GM06990 (cell line): ENCODE measurements at regions not wholly inside any gene's neighbourhood (a gene's known extent, or its start where the extent isn't known, plus 50 kb on each side); places are given as distances from the start of the nearest gene placed in this dataset.

Experiments used
- DNase-seq: peaks from one replicate; pipeline ENCODE4 v3.0.0-alpha.2; 2011; ENCODE audit not compliant: insufficient read length; ENCODE audit errors: extremely low read depth
- H3K27me3 ChIP-seq: replicated peaks from 2 replicates; pipeline ENCODE4 v1.6.0; 2011; ENCODE audit warnings: low read length; ENCODE audit not compliant: control insufficient read depth, insufficient read depth
- H3K36me3 ChIP-seq: 2 replicates; pipeline ENCODE4 v1.5.1; 2011; ENCODE audit warnings: low read length; ENCODE audit not compliant: control insufficient read depth, insufficient read depth
- H3K4me3 ChIP-seq: replicated peaks from 2 replicates; pipeline ENCODE4 v1.5.1; 2011; ENCODE audit warnings: low read depth, mild to moderate bottlenecking, control low read depth, low read length
- CTCF ChIP-seq: IDR thresholded peaks from 2 replicates; pipeline ENCODE4 v1.5.1; 2011; ENCODE audit warnings: low read length, control low read depth, mild to moderate bottlenecking, inconsistent platforms; ENCODE audit not compliant: insufficient read depth, poor library complexity, severe bottlenecking

GRCh38 chr6:74368746-74369145 is 672.7 kb downstream of the CD109 start:
- Histone ChIP-seq H3K4me3 (no peak overlapping the region), H3K36me3 (no peaks in the 10 kb centered on the region), H3K27me3 (no peaks in the 10 kb centered on the region)
- no peak for TF ChIP-seq CTCF
- no peak for DNase-seq

- no peaks in the 10 kb centered on the region for H3K36me3 ChIP-seq
- H3K27me3 ChIP-seq = no peaks in the 10 kb centered on the region
- DNase-seq = no peak
- no peak overlapping the region for H3K4me3 ChIP-seq
- no peak for TF ChIP-seq CTCF
Observed at GRCh38 chr6:74366634-74367033, 670.6 kb downstream of the CD109 start.

GRCh38 chr6:74362391-74362790 is 666.4 kb downstream of the CD109 start:
- Histone ChIP-seq H3K36me3 (no peaks in the 10 kb centered on the region), H3K4me3 (no peak overlapping the region), H3K27me3 (no peaks in the 10 kb centered on the region)
- DNase-seq = no peak
- no peak for TF ChIP-seq CTCF

- Histone ChIP-seq H3K27me3 (no peaks in the 10 kb centered on the region), H3K36me3 (no peaks in the 10 kb centered on the region), H3K4me3 (no peak overlapping the region)
- TF ChIP-seq CTCF = no peak
- DNase-seq = no peak
Observed at GRCh38 chr6:74357321-74357720, 661.3 kb downstream of the CD109 start.

GRCh38 chr6:74356391-74356790 is 660.4 kb downstream of the CD109 start:
- DNase-seq = no peak
- Histone ChIP-seq H3K36me3 (no peaks in the 10 kb centered on the region), H3K4me3 (no peak overlapping the region), H3K27me3 (no peaks in the 10 kb centered on the region)
- TF ChIP-seq CTCF = no peak

GRCh38 chr6:74346936-74347535 is 651.0 kb downstream of the CD109 start:
- Histone ChIP-seq H3K4me3 (no peak overlapping the region), H3K36me3 (no peaks in the 10 kb centered on the region), H3K27me3 (no peaks in the 10 kb centered on the region)
- DNase-seq = no peak
- TF ChIP-seq CTCF = no peak
